ENCODE measurements at regions not wholly inside any gene's neighbourhood (a gene's known extent, or its start where the extent isn't known, plus 50 kb on each side); places are given as distances from the start of the nearest gene placed in this dataset.

GRCh38 chr10:33106767-33107166 is 148.7 kb upstream of the ITGB1 start:
- Histone ChIP-seq H2BK20ac (ENCODE audit: low read depth, low read length) (no peak overlapping the region), H4K5ac (ENCODE audit: low read depth, low read length) (no peak overlapping the region), H3K27me3 (ENCODE audit: control insufficient read depth, insufficient read depth, low read length) (no peaks in the 10 kb centered on the region), H2AK9ac (replicated peaks; ENCODE audit: low read depth, low read length, poor library complexity) (no peak overlapping the region), H3K4me3 (ENCODE audit: insufficient read depth, low read depth, low read length) (no peak overlapping the region), H3K18ac (ENCODE audit: low read depth, low read length) (no peak overlapping the region), H3K9me1 (ENCODE audit: insufficient read depth, low read length) (no peaks in the 10 kb centered on the region), H3K56ac (ENCODE audit: extremely low read depth, insufficient read depth, low read length) (no peak overlapping the region), H2BK120ac (ENCODE audit: low read depth, low read length) (no peak overlapping the region), H3K23ac (ENCODE audit: low read depth, low read length) (no peak overlapping the region), H3K9ac (ENCODE audit: low read depth, low read length) (no peak overlapping the region), H3K4me2 (ENCODE audit: low read depth, low read length) (no peak overlapping the region), H3K9me3 (ENCODE audit: control insufficient read depth, insufficient read depth, low read length) (peaks cover 4% of the 10 kb centered on the region; the same call in 1 of the 2 replicates), H4K20me1 (ENCODE audit: insufficient read depth, low read length) (no peaks in the 10 kb centered on the region), H3K79me1 (ENCODE audit: low read depth in 1 of 2, low read length in 2 of 2) (no peaks in the 10 kb centered on the region), H3K4me1 (ENCODE audit: control insufficient read depth, insufficient read depth, low read length) (no peaks in the 10 kb centered on the region), H2AFZ (replicated peaks; ENCODE audit: low read length, poor library complexity) (no peak overlapping the region), H4K8ac (ENCODE audit: low read depth in 2 of 2, low read length in 2 of 2) (no peak overlapping the region), H2AK5ac (ENCODE audit: low read depth, low read length) (no peak overlapping the region), H3K14ac (replicated peaks; ENCODE audit: low read depth, low read length) (no peak overlapping the region), H3K27ac (ENCODE audit: insufficient read depth, low read length) (no peak overlapping the region), H3K4ac (ENCODE audit: low read depth, low read length) (no peak overlapping the region), H2BK5ac (ENCODE audit: low read depth, low read length, poor library complexity, severe bottlenecking) (no peak overlapping the region), H2BK15ac (ENCODE audit: low read depth, low read length) (no peak overlapping the region; the same call in 2 of the 3 replicates), H3K36me3 (ENCODE audit: control insufficient read depth, insufficient read depth, low read length) (no peaks in the 10 kb centered on the region), H4K91ac (ENCODE audit: insufficient read depth, low read depth, low read length) (no peak overlapping the region)
- in situ Hi-C loops (cut with MboI; ENCODE audit: low sequenced_read_pairs) (no loop called here), dilution Hi-C loops (cut with HindIII; ENCODE audit: low sequenced_read_pairs, unreplicated experiment) (no loop called here), intact Hi-C loops (cut with micrococcal nuclease) (no loop called here)
- DNase-seq (no peak), ATAC-seq (ENCODE audit: low read depth) (no peak)
- TF ChIP-seq MAFK (IDR thresholded peaks at IDR 0.05; ENCODE audit: low read depth, low read length): no peak
- no peak for TF ChIP-seq POLR2A (IDR thresholded peaks at IDR 0.05; ENCODE audit: low read depth, low read length)
- POLR2A ChIA-PET (ENCODE audit: unreplicated experiment): interaction anchor here (0.6 kb wide), 1 partner anchor 12 kb away, joined by 3 read pairs; no protein-coding TSS in a partner anchor
- CTCF ChIA-PET: interaction anchor here (0.6 kb wide), 1 partner anchor 89 kb away, joined by 3 read pairs; no protein-coding TSS in a partner anchor
- BruUV-seq (replicated peaks): no TSS peak
- WGBS, 2 experiments (ENCODE audit: extremely low coverage in 2 of 2, insufficient read length in 1 of 2): 80% methylated on average over 1 of the region's 10 CpGs; no CpG with 5 or more reads in 1 of the 2 experiments
